HEK293T (cell line): ENCODE measurements at regions not wholly inside any gene's neighbourhood (a gene's known extent, or its start where the extent isn't known, plus 50 kb on each side); places are given as distances from the start of the nearest gene placed in this dataset.

Experiments used
- ARNT ChIP-seq: fragments of 450-650 bp; IDR thresholded peaks from 2 replicates; pipeline ENCODE4 v1.6.1; 2017; ENCODE audit warnings: mild to moderate bottlenecking
- CTBP1 ChIP-seq: fragments of 450-650 bp; IDR thresholded peaks from 2 replicates; pipeline ENCODE4 v1.6.1; 2016; ENCODE audit warnings: borderline replicate concordance
- FOXK2 ChIP-seq: fragments of 450-650 bp; IDR thresholded peaks from 2 replicates; pipeline ENCODE4 v1.6.1; 2016; ENCODE audit warnings: mild to moderate bottlenecking
- FOXM1 ChIP-seq: fragments of 450-650 bp; IDR thresholded peaks from 2 replicates; pipeline ENCODE4 v1.6.1; 2017; ENCODE audit warnings: mild to moderate bottlenecking, borderline replicate concordance
- HDGF ChIP-seq: fragments of 450-650 bp; IDR thresholded peaks from 2 replicates; pipeline ENCODE4 v1.6.1; 2017; ENCODE audit warnings: antibody characterized with exemption, borderline replicate concordance
- LEF1 ChIP-seq: fragments of 450-650 bp; IDR thresholded peaks from 2 replicates; pipeline ENCODE4 v1.6.1; 2017; ENCODE audit warnings: mild to moderate bottlenecking, borderline replicate concordance
- SP1 ChIP-seq: fragments of 450-650 bp; IDR thresholded peaks from 2 replicates; pipeline ENCODE4 v1.6.1; 2017
- SUZ12 ChIP-seq: fragments of 450-650 bp; IDR thresholded peaks from 2 replicates; pipeline ENCODE4 v1.6.1; 2016; ENCODE audit warnings: mild to moderate bottlenecking
- ZNF384 ChIP-seq: fragments of 450-650 bp; IDR thresholded peaks from 2 replicates; pipeline ENCODE4 v1.6.1; 2016
- TF ChIP-seq, protein P1 (sequence below): fragments of 450-650 bp; IDR thresholded peaks from 2 replicates; pipeline ENCODE4 v1.6.1; 2016

DNA sequence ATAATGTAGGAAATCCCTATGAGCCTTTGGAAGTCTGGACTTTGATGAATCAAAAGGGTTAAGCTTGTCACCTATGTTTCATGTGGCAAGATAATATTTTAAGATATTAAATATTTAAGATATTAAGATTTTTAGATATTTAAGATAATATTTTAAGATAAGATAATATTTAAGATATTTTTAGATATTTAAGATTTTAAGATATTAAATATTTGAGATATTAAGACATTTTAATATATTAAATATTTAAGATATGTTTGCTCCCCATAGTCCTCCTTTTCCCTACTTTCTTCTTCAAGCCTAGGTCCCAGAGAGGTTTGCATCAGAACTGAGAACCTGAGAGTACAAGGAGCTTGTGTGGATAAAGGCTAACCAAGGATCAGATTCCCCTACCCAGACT is 478.4 kb upstream of the IGFBP7 start:
- TF ChIP-seq FOXK2 (no peak), SUZ12 (no peak), ARNT (no peak), HDGF (no peak), SP1 (no peak), ZNF384 (no peak), CTBP1 (no peak), FOXM1 (no peak), LEF1 (no peak)
- TF ChIP-seq, protein P1, sequence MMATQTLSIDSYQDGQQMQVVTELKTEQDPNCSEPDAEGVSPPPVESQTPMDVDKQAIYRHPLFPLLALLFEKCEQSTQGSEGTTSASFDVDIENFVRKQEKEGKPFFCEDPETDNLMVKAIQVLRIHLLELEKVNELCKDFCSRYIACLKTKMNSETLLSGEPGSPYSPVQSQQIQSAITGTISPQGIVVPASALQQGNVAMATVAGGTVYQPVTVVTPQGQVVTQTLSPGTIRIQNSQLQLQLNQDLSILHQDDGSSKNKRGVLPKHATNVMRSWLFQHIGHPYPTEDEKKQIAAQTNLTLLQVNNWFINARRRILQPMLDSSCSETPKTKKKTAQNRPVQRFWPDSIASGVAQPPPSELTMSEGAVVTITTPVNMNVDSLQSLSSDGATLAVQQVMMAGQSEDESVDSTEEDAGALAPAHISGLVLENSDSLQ = no peak
